Progenitor cell of endocrine pancreas (in vitro differentiated cells): ENCODE measurements at regions not wholly inside any gene's neighbourhood (a gene's known extent, or its start where the extent isn't known, plus 50 kb on each side); places are given as distances from the start of the nearest gene placed in this dataset.
A peak's percentile ranks its signal among the peaks of the same experiment; 100 is the strongest.

Experiments used
- DNase-seq: peaks from one replicate; pipeline ENCODE4 v3.0.0; 2021; ENCODE audit warnings: low spot score; ENCODE audit not compliant: unreplicated experiment
- H3K27ac Mint-ChIP-seq: 2 replicates; pipeline ENCODE4 v1.8.0; 2021; ENCODE audit warnings: mild to moderate bottlenecking, moderate library complexity, mixed read lengths
- H3K27me3 Mint-ChIP-seq: 2 replicates; pipeline ENCODE4 v1.8.0; 2021; ENCODE audit warnings: mixed read lengths
- H3K36me3 Mint-ChIP-seq: 2 replicates; pipeline ENCODE4 v1.8.0; 2022; ENCODE audit warnings: mixed read lengths; ENCODE audit not compliant: insufficient read depth
- H3K4me1 Mint-ChIP-seq: 2 replicates; pipeline ENCODE4 v1.8.0; 2021; ENCODE audit warnings: low read depth, mixed read lengths
- H3K4me3 Mint-ChIP-seq: 2 replicates; pipeline ENCODE4 v1.8.0; 2021; ENCODE audit warnings: low read depth, mild to moderate bottlenecking, moderate library complexity, mixed read lengths
- H3K9me3 Mint-ChIP-seq: 2 replicates; pipeline ENCODE4 v1.8.0; 2021; ENCODE audit warnings: low read depth, mixed read lengths
- TF ChIP-seq, protein P1 (sequence below): fragments of 200-600 bp; sonication (generic); IDR thresholded peaks from one replicate; pipeline ENCODE4 v1.5.0; 2021; ENCODE audit warnings: antibody characterized with exemption, mild to moderate bottlenecking; ENCODE audit not compliant: unreplicated experiment

GRCh38 chr15:62240121-62241096 lies 75.3 kb upstream of the C2CD4B start:
- DNase-seq = no peak
- no peak overlapping the region for H3K27ac Mint-ChIP-seq
- H3K4me1 Mint-ChIP-seq = no peaks in the 10 kb centered on the region
- H3K9me3 Mint-ChIP-seq = no peaks in the 10 kb centered on the region
- H3K4me3 Mint-ChIP-seq = no peak overlapping the region
- no peaks in the 10 kb centered on the region for H3K27me3 Mint-ChIP-seq
- H3K36me3 Mint-ChIP-seq = no peaks in the 10 kb centered on the region
- TF ChIP-seq, protein P1, sequence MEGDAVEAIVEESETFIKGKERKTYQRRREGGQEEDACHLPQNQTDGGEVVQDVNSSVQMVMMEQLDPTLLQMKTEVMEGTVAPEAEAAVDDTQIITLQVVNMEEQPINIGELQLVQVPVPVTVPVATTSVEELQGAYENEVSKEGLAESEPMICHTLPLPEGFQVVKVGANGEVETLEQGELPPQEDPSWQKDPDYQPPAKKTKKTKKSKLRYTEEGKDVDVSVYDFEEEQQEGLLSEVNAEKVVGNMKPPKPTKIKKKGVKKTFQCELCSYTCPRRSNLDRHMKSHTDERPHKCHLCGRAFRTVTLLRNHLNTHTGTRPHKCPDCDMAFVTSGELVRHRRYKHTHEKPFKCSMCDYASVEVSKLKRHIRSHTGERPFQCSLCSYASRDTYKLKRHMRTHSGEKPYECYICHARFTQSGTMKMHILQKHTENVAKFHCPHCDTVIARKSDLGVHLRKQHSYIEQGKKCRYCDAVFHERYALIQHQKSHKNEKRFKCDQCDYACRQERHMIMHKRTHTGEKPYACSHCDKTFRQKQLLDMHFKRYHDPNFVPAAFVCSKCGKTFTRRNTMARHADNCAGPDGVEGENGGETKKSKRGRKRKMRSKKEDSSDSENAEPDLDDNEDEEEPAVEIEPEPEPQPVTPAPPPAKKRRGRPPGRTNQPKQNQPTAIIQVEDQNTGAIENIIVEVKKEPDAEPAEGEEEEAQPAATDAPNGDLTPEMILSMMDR = no peak

GRCh38 chr15:62241135-62241770 lies 76.2 kb upstream of the C2CD4B start:
- H3K27me3 Mint-ChIP-seq = peaks cover 6% of the 10 kb centered on the region
- TF ChIP-seq, protein P1 = peak; percentile 55
- DNase-seq = no peak
- H3K36me3 Mint-ChIP-seq = no peaks in the 10 kb centered on the region
- H3K4me1 Mint-ChIP-seq = no peaks in the 10 kb centered on the region
- no peaks in the 10 kb centered on the region for H3K9me3 Mint-ChIP-seq
- H3K4me3 Mint-ChIP-seq = no peak overlapping the region
- H3K27ac Mint-ChIP-seq = no peak overlapping the region

- TF ChIP-seq, protein P1 = no peak
- H3K36me3 Mint-ChIP-seq = no peaks in the 10 kb centered on the region
- H3K9me3 Mint-ChIP-seq = no peaks in the 10 kb centered on the region
- no peak overlapping the region for H3K4me3 Mint-ChIP-seq
- no peak for DNase-seq
- H3K4me1 Mint-ChIP-seq = no peaks in the 10 kb centered on the region
- no peak overlapping the region for H3K27ac Mint-ChIP-seq
- H3K27me3 Mint-ChIP-seq = peaks cover 14% of the 10 kb centered on the region
Measured at GRCh38 chr15:62242999-62243398, 77.9 kb upstream of the C2CD4B start.

- Mint-ChIP-seq H3K9me3 (no peaks in the 10 kb centered on the region), H3K4me1 (peaks cover 6% of the 10 kb centered on the region), H3K27ac (no peak overlapping the region), H3K36me3 (no peaks in the 10 kb centered on the region), H3K4me3 (no peak overlapping the region), H3K27me3 (peaks cover 14% of the 10 kb centered on the region)
- TF ChIP-seq, protein P1 = no peak
- DNase-seq = no peak
Measured at GRCh38 chr15:62244762-62245161, 79.7 kb upstream of the C2CD4B start.

DNA sequence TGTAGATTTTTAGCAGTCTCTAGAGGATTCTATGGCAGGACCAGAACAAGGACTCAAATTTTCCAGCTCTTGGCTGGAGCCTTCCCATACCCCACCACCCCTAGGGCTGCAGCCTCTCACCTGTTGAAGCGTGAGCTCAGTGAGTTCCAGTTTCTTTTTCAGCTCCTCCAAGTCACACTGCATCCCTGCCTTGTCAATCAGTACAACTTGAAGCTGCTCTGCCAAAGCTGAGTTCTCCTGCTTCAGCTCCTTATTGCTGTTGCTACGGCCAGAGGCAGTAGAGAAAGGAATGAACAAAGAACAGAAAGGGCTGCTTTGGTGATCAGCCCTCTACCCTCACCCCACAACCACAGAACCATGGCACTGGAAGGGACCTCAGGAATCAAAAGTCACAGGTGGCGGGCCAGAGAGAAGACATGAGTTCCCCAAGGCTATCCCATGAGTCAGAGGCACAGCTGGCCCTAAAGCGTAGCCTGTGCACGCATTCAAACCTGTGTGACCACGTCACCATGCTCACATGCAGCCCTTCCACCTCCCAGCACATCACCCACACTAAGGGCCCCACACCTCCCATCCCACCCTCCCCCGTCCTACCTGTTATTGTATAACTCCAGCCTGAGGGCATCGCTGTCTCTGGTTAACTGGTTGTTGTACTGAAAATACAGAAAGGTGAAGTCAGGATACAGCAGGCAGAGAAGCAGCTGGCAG lies 83.3 kb upstream of the C2CD4B start:
- no peak for DNase-seq
- TF ChIP-seq, protein P1 = no peak
- Mint-ChIP-seq H3K9me3 (no peaks in the 10 kb centered on the region), H3K4me3 (no peak overlapping the region), H3K36me3 (no peaks in the 10 kb centered on the region), H3K4me1 (peaks cover 6% of the 10 kb centered on the region), H3K27ac (peak overlapping the region; percentile 69), H3K27me3 (peaks cover 22% of the 10 kb centered on the region)
